HG03095 (cell line): ENCODE measurements at regions not wholly inside any gene's neighbourhood (a gene's known extent, or its start where the extent isn't known, plus 50 kb on each side); places are given as distances from the start of the nearest gene placed in this dataset.

Experiments used
- ATAC-seq: cut with Tn5 transposase; IDR thresholded peaks from one replicate; pipeline ENCODE4 v1.9.1; 2021; ENCODE audit warnings: moderate library complexity; ENCODE audit not compliant: unreplicated experiment

GRCh38 chr19:29371251-29372090 is 154.3 kb upstream of the VSTM2B start:
- ATAC-seq = no peak

GRCh38 chr19:29372091-29372415 is 153.7 kb upstream of the VSTM2B start:
- no peak for ATAC-seq

- no peak for ATAC-seq
Observed at GRCh38 chr19:29372461-29372860, 153.3 kb upstream of the VSTM2B start.

- ATAC-seq = no peak
Observed at GRCh38 chr19:29372921-29373797, 152.6 kb upstream of the VSTM2B start.

GRCh38 chr19:29375429-29376119 is 150.2 kb upstream of the VSTM2B start:
- ATAC-seq = no peak

- no peak for ATAC-seq
Observed at GRCh38 chr19:29376855-29377354, 148.9 kb upstream of the VSTM2B start.

- no peak for ATAC-seq
Observed at GRCh38 chr19:29378126-29378525, 147.7 kb upstream of the VSTM2B start.

GRCh38 chr19:29378543-29379080 is 147.2 kb upstream of the VSTM2B start:
- ATAC-seq = no peak

GRCh38 chr19:29379257-29380021 is 146.4 kb upstream of the VSTM2B start:
- no peak for ATAC-seq

- no peak for ATAC-seq
Observed at GRCh38 chr19:29380581-29380980, 145.2 kb upstream of the VSTM2B start.

GRCh38 chr19:29381353-29382203 is 144.2 kb upstream of the VSTM2B start:
- ATAC-seq = no peak

- ATAC-seq = no peak
Observed at GRCh38 chr19:29383696-29384095, 142.1 kb upstream of the VSTM2B start.

GRCh38 chr19:29384656-29385055 is 141.1 kb upstream of the VSTM2B start:
- ATAC-seq = no peak

GRCh38 chr19:29385191-29385795 is 140.5 kb upstream of the VSTM2B start:
- no peak for ATAC-seq

- no peak for ATAC-seq
Observed at GRCh38 chr19:29386970-29387369, 138.8 kb upstream of the VSTM2B start.

GRCh38 chr19:29387586-29387985 is 138.2 kb upstream of the VSTM2B start:
- ATAC-seq = no peak

GRCh38 chr19:29389495-29389894 is 136.3 kb upstream of the VSTM2B start:
- ATAC-seq = no peak

GRCh38 chr19:29390742-29391141 is 135.1 kb upstream of the VSTM2B start:
- no peak for ATAC-seq

GRCh38 chr19:29393915-29394460 is 131.8 kb upstream of the VSTM2B start:
- ATAC-seq = no peak
